Neutrophil (primary cell): ENCODE measurements at regions not wholly inside any gene's neighbourhood (a gene's known extent, or its start where the extent isn't known, plus 50 kb on each side); places are given as distances from the start of the nearest gene placed in this dataset.

Experiments used
- H3K27ac ChIP-seq: fragments of 200-600 bp; sonication (generic); 2 replicates; pipeline ENCODE4 v1.5.1; 2016; ENCODE audit warnings: mild to moderate bottlenecking, moderate library complexity
- H3K27me3 ChIP-seq: fragments of 200-600 bp; sonication (generic); 2 replicates; pipeline ENCODE4 v1.6.0; 2016; ENCODE audit warnings: mild to moderate bottlenecking
- H3K36me3 ChIP-seq: fragments of 200-600 bp; sonication (generic); 2 replicates; pipeline ENCODE4 v1.5.1; 2017
- H3K4me1 ChIP-seq, 2 experiments: fragments of 200-600 bp in 1 of 2; sonication (generic) in 1 of 2; 1 replicate in 1 of 2; 2 replicates in 1 of 2; pipeline versions ENCODE4 v1.5.1 to v1.6.1; 2013 to 2016; ENCODE audit warnings: low read depth in 1 of 2, low read length in 1 of 2, mild to moderate bottlenecking in 1 of 2, moderate library complexity in 1 of 2; ENCODE audit not compliant: control insufficient read depth in 1 of 2, insufficient read depth in 1 of 2
- H3K4me3 ChIP-seq, 2 experiments: fragments of 200-600 bp in 1 of 2; sonication (generic) in 1 of 2; 1 replicate in 1 of 2; 2 replicates in 1 of 2; pipeline ENCODE4 v1.5.1; 2013 to 2016; ENCODE audit warnings: low read depth in 1 of 2, low read length in 1 of 2, mild to moderate bottlenecking in 1 of 2, moderate library complexity in 1 of 2
- H3K9me3 ChIP-seq: fragments of 200-600 bp; sonication (generic); 2 replicates; pipeline ENCODE4 v1.5.1; 2016
- TF ChIP-seq, protein P1 (sequence below): fragments of 200-600 bp; sonication (generic); IDR thresholded peaks from 2 replicates; pipeline ENCODE4 v1.5.1; 2016; ENCODE audit warnings: antibody characterized with exemption

DNA sequence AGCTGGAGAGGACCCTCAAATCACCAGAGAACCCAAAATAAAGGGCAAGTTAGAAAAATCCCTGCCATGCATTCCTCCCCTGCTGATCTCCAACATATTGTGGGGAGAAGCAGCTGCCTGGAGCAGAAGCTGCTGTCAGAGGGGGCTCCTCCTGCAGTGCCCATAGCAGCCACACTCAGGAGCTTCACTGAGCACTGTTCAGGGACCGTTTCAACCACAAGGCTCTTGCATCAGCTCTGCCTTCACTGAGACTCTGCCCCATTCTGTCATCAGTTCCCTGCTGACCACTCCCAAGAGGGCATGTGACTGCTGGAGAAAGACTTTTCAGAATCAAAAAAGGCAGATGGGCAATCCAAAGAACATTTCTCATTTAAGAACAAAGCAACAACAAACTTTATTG, 392.7 kb downstream of the GALC start:
- TF ChIP-seq, protein P1, sequence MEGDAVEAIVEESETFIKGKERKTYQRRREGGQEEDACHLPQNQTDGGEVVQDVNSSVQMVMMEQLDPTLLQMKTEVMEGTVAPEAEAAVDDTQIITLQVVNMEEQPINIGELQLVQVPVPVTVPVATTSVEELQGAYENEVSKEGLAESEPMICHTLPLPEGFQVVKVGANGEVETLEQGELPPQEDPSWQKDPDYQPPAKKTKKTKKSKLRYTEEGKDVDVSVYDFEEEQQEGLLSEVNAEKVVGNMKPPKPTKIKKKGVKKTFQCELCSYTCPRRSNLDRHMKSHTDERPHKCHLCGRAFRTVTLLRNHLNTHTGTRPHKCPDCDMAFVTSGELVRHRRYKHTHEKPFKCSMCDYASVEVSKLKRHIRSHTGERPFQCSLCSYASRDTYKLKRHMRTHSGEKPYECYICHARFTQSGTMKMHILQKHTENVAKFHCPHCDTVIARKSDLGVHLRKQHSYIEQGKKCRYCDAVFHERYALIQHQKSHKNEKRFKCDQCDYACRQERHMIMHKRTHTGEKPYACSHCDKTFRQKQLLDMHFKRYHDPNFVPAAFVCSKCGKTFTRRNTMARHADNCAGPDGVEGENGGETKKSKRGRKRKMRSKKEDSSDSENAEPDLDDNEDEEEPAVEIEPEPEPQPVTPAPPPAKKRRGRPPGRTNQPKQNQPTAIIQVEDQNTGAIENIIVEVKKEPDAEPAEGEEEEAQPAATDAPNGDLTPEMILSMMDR, result no peak
- Histone ChIP-seq H3K9me3 (no peaks in the 10 kb centered on the region), H3K4me1 (no peaks in the 10 kb centered on the region), H3K27ac (no peak overlapping the region), H3K36me3 (no peaks in the 10 kb centered on the region), H3K4me3 (no peak overlapping the region), H3K27me3 (no peaks in the 10 kb centered on the region)

DNA sequence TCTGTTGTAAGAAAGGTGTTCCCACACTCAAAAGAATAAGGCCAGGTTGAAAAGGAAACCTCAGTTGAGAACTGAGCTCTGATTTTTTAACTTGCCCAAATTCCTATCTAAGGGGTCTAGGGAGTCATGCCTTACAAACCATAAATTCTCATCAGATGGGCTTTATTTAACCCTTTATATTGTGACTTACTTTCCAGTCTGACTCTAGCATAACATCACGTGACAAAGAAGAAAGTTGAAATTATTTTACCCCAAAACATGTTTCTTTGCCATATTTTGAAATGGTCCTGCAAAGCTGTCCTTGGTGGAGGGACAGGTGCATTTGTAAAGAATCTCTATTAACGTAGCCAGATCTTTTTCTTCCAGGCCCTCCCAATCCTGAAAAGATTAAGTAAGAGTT, 411.7 kb downstream of the GALC start:
- Histone ChIP-seq H3K9me3 (no peaks in the 10 kb centered on the region), H3K27ac (no peak overlapping the region), H3K36me3 (no peaks in the 10 kb centered on the region), H3K27me3 (no peaks in the 10 kb centered on the region), H3K4me1 (no peaks in the 10 kb centered on the region), H3K4me3 (no peak overlapping the region)
- TF ChIP-seq, protein P1, result no peak

GRCh38 chr14:87579036-87579435, 413.9 kb downstream of the GALC start:
- H3K36me3 ChIP-seq, result no peaks in the 10 kb centered on the region
- no peaks in the 10 kb centered on the region for H3K27me3 ChIP-seq
- no peaks in the 10 kb centered on the region for H3K4me1 ChIP-seq
- TF ChIP-seq, protein P1, result no peak
- no peak overlapping the region for H3K27ac ChIP-seq
- no peak overlapping the region for H3K4me3 ChIP-seq
- H3K9me3 ChIP-seq, result no peaks in the 10 kb centered on the region

- H3K27me3 ChIP-seq, result no peaks in the 10 kb centered on the region
- no peak overlapping the region for H3K27ac ChIP-seq
- H3K36me3 ChIP-seq, result no peaks in the 10 kb centered on the region
- no peaks in the 10 kb centered on the region for H3K9me3 ChIP-seq
- H3K4me1 ChIP-seq, result no peaks in the 10 kb centered on the region
- no peak overlapping the region for H3K4me3 ChIP-seq
- TF ChIP-seq, protein P1, result no peak
These were observed 417.6 kb downstream of the GALC start for GRCh38 chr14:87575378-87575777.

GRCh38 chr14:87573591-87573990, 419.4 kb downstream of the GALC start:
- H3K36me3 ChIP-seq, result no peaks in the 10 kb centered on the region
- H3K4me1 ChIP-seq, result no peaks in the 10 kb centered on the region
- TF ChIP-seq, protein P1, result no peak
- no peak overlapping the region for H3K27ac ChIP-seq
- no peaks in the 10 kb centered on the region for H3K27me3 ChIP-seq
- H3K9me3 ChIP-seq, result no peaks in the 10 kb centered on the region
- H3K4me3 ChIP-seq, result no peak overlapping the region
